Kidney (tissue), 13 donors: ENCODE measurements at regions not wholly inside any gene's neighbourhood (a gene's known extent, or its start where the extent isn't known, plus 50 kb on each side); places are given as distances from the start of the nearest gene placed in this dataset.

ENCODE experiments used
- DNase-seq, 5 donors: peaks; one replicate each; pipeline ENCODE4 v3.0.0-alpha.2; 2013 to 2020
- FAIRE-seq: peaks from 2 replicates; lab custom pipeline; 2012; peaks lifted over from hg19 to GRCh38; lab: Jason Lieb, UNC
- H3K27ac ChIP-seq, 2 donors: one replicate each; pipeline ENCODE4 v1.7.0; 2013; ENCODE audit warnings: low read depth in 2 of 2, low read length in 2 of 2, inconsistent platforms in 1 of 2
- H3K27me3 ChIP-seq: one replicate; pipeline ENCODE4 v1.7.1; 2013; ENCODE audit warnings: low read length, inconsistent platforms; ENCODE audit not compliant: control insufficient read depth, insufficient read depth
- H3K36me3 ChIP-seq, 3 donors: one replicate each; pipeline versions ENCODE4 v1.7.0 to v1.7.1; 2013; ENCODE audit warnings: low read length in 3 of 3, control low read depth in 1 of 3, inconsistent platforms in 1 of 3; ENCODE audit not compliant: insufficient read depth in 3 of 3, control insufficient read depth in 2 of 3
- H3K4me1 ChIP-seq, 3 donors: one replicate each; pipeline versions ENCODE4 v1.7.0 to v1.7.1; 2013; ENCODE audit warnings: low read length in 3 of 3, inconsistent platforms in 1 of 3, low read depth in 1 of 3; ENCODE audit not compliant: control insufficient read depth in 2 of 3, insufficient read depth in 2 of 3
- H3K4me3 ChIP-seq, 3 donors: one replicate each; pipeline versions ENCODE4 v1.7.0 to v1.8.1; 2013; ENCODE audit warnings: low read length in 3 of 3, control low read depth in 1 of 3, inconsistent platforms in 1 of 3
- H3K9ac ChIP-seq, 3 donors: one replicate each; pipeline versions ENCODE4 v1.7.0 to v1.7.1; 2013; ENCODE audit warnings: low read length in 3 of 3, control low read depth in 1 of 3, inconsistent platforms in 1 of 3
- H3K9me3 ChIP-seq, 3 donors: one replicate each; pipeline versions ENCODE4 v1.7.0 to v1.7.1; 2013; ENCODE audit warnings: low read length in 3 of 3, control low read depth in 1 of 3, inconsistent platforms in 1 of 3; ENCODE audit not compliant: control insufficient read depth in 2 of 3, insufficient read depth in 1 of 3
- CTCF ChIP-seq: IDR thresholded peaks from 3 replicates; pipeline ENCODE4 v1.5.1; 2012; ENCODE audit warnings: mild to moderate bottlenecking, moderate library complexity, borderline replicate concordance; ENCODE audit not compliant: insufficient read depth; ENCODE audit errors: extremely low read depth
- intact Hi-C: fragments of 100-400 bp; cut with DNase I; formaldehyde crosslinking; loops from one replicate; pipeline ENCODE4 v1.11.1; 2022
- donor health status: control.
- donor health status: control.
- donor health status: control.
- donor health status: control.
- donor health status: control.
- donor health status: DM: yes; HTN: yes; CAD: no.
- donor health status: Normal renal cell carcinoma (clear cell type).

GRCh38 chr3:72331076-72331475 is 517.2 kb downstream of the SHQ1 start:
- no peaks in the 10 kb centered on the region for H3K36me3 ChIP-seq
- no peak overlapping the region for H3K9ac ChIP-seq
- no peaks in the 10 kb centered on the region for H3K27me3 ChIP-seq
- FAIRE-seq (no peak), DNase-seq (no peak)
- H3K4me3 ChIP-seq, result no peak overlapping the region
- no peak for TF ChIP-seq CTCF
- H3K9me3 ChIP-seq, result no peaks in the 10 kb centered on the region
- H3K27ac ChIP-seq, result no peak overlapping the region
- intact Hi-C loops, result no loop called here
- H3K4me1 ChIP-seq, result peaks cover 0 to 10% (median 3%) of the 10 kb centered on the region in 3 donors

GRCh38 chr3:72329354-72329753 is 518.9 kb downstream of the SHQ1 start:
- H3K27ac ChIP-seq, result no peak overlapping the region
- H3K4me3 ChIP-seq, result no peak overlapping the region
- no peak for TF ChIP-seq CTCF
- no peak overlapping the region for H3K9ac ChIP-seq
- no peaks in the 10 kb centered on the region for H3K36me3 ChIP-seq
- FAIRE-seq, result no peak
- peaks cover 0 to 10% (median 3%) of the 10 kb centered on the region in 3 donors for H3K4me1 ChIP-seq
- DNase-seq, result peak; percentile 73 to 93 (median 75)
- no peaks in the 10 kb centered on the region for H3K27me3 ChIP-seq
- intact Hi-C loops, result no loop called here
- H3K9me3 ChIP-seq, result no peaks in the 10 kb centered on the region

- H3K27ac ChIP-seq, result no peak overlapping the region
- no peak overlapping the region for H3K9ac ChIP-seq
- peaks cover 0 to 10% (median 3%) of the 10 kb centered on the region in 3 donors for H3K4me1 ChIP-seq
- no peaks in the 10 kb centered on the region for H3K27me3 ChIP-seq
- FAIRE-seq, result no peak
- no peaks in the 10 kb centered on the region for H3K36me3 ChIP-seq
- intact Hi-C loops, result no loop called here
- no peak for TF ChIP-seq CTCF
- no peaks in the 10 kb centered on the region for H3K9me3 ChIP-seq
- DNase-seq, result no peak
- H3K4me3 ChIP-seq, result no peak overlapping the region
These were observed 519.4 kb downstream of the SHQ1 start for GRCh38 chr3:72328755-72329277.

- no peak for TF ChIP-seq CTCF
- Histone ChIP-seq H3K9ac (no peak overlapping the region), H3K9me3 (no peaks in the 10 kb centered on the region), H3K36me3 (no peaks in the 10 kb centered on the region), H3K27me3 (no peaks in the 10 kb centered on the region), H3K4me3 (no peak overlapping the region), H3K4me1 (peaks cover 0 to 10% (median 3%) of the 10 kb centered on the region in 3 donors), H3K27ac (no peak overlapping the region)
- no peak for FAIRE-seq
- DNase-seq, result no peak
- intact Hi-C loops, result no loop called here
These were observed 521.2 kb downstream of the SHQ1 start for GRCh38 chr3:72327008-72327407.
